ENCODE measurements at regions not wholly inside any gene's neighbourhood (a gene's known extent, or its start where the extent isn't known, plus 50 kb on each side); places are given as distances from the start of the nearest gene placed in this dataset.

DNA sequence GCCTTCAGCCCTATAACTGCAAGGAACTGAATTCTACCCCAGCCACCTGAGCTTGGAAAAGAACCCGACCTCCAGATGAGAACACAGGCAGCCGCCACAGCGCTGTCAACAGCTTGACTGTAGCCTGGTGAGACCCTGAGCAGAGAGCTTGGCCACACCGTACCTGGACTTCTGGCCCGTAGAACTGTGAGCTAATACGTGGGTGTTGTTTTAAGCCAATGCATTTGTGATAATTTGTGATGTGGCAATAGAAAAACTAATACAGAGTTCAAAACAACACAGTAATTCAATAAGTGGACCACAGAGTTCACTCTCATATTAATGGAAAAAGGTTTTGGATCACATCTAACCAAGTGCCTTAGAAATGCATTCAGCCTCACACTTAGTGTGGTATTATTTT, 96.6 kb upstream of the TBL1X start:
- no peaks in the 10 kb centered on the region for H4K20me1 ChIP-seq (ENCODE audit: control insufficient read depth, insufficient read depth, low read length, poor library complexity, severe bottlenecking)
- 83% methylated on average over 3 of the region's 6 CpGs for WGBS (ENCODE audit: insufficient coverage)
- ATAC-seq (ENCODE audit: low read depth): no peak
- no peaks in the 10 kb centered on the region for H3K4me1 Mint-ChIP-seq
- H3K27me3 Mint-ChIP-seq: no peaks in the 10 kb centered on the region
- H3K79me2 ChIP-seq (ENCODE audit: control insufficient read depth, insufficient read depth, low read length): no peaks in the 10 kb centered on the region
- H3K36me3 ChIP-seq (replicated peaks in 1 of 2; ENCODE audit: control extremely low read depth in 1 of 2, control insufficient read depth in 1 of 2, extremely low read depth in 1 of 2, insufficient read depth in 2 of 2, low read length in 1 of 2): no peaks in the 10 kb centered on the region
- ChIA-PET POLR2A (no interaction called here), CTCF (no interaction called here)
- H3K4me3 Mint-ChIP-seq: no peak overlapping the region
- H3K9me3 ChIP-seq (ENCODE audit: control extremely low read depth in 1 of 3, control insufficient read depth in 2 of 3, insufficient read depth in 1 of 3, low read length in 2 of 3): no peaks in the 10 kb centered on the region
- no peak overlapping the region for H3K9ac ChIP-seq (ENCODE audit: low read length)
- intact Hi-C loops (cut with micrococcal nuclease): no loop called here
- TF ChIP-seq, protein P1, sequence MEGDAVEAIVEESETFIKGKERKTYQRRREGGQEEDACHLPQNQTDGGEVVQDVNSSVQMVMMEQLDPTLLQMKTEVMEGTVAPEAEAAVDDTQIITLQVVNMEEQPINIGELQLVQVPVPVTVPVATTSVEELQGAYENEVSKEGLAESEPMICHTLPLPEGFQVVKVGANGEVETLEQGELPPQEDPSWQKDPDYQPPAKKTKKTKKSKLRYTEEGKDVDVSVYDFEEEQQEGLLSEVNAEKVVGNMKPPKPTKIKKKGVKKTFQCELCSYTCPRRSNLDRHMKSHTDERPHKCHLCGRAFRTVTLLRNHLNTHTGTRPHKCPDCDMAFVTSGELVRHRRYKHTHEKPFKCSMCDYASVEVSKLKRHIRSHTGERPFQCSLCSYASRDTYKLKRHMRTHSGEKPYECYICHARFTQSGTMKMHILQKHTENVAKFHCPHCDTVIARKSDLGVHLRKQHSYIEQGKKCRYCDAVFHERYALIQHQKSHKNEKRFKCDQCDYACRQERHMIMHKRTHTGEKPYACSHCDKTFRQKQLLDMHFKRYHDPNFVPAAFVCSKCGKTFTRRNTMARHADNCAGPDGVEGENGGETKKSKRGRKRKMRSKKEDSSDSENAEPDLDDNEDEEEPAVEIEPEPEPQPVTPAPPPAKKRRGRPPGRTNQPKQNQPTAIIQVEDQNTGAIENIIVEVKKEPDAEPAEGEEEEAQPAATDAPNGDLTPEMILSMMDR (IDR thresholded peaks at IDR 0.05): no peak
- TF ChIP-seq EZH2 (IDR thresholded peaks at IDR 0.05; ENCODE audit: borderline replicate concordance, insufficient read depth, low read depth, low read length, poor library complexity, severe bottlenecking): no peak
- H3K27me3 ChIP-seq (replicated peaks in 1 of 4; ENCODE audit: control extremely low read depth in 1 of 4, control insufficient read depth in 3 of 4, insufficient read depth in 4 of 4, low read length in 3 of 4): no peaks in the 10 kb centered on the region
- no peaks in the 10 kb centered on the region for H3K9me3 Mint-ChIP-seq (ENCODE audit: insufficient read depth)
- H3K27ac Mint-ChIP-seq: no peak overlapping the region
- no peaks in the 10 kb centered on the region for H3K4me1 ChIP-seq (ENCODE audit: control insufficient read depth in 2 of 2, insufficient read depth in 2 of 2, low read length in 2 of 2)
- H3K27ac ChIP-seq (ENCODE audit: low read length in 2 of 2): no peak overlapping the region
- no peak overlapping the region for H2AFZ ChIP-seq (ENCODE audit: insufficient read depth, low read depth, low read length, poor library complexity, severe bottlenecking)
- no peak overlapping the region for H3K4me3 ChIP-seq (ENCODE audit: control extremely low read depth in 1 of 5, extremely low read depth in 1 of 5, insufficient read depth in 1 of 5, low read depth in 2 of 5, low read length in 4 of 5)
- H3K4me2 ChIP-seq (replicated peaks; ENCODE audit: low read depth, low read length, poor library complexity, severe bottlenecking): no peak overlapping the region
- DNase-seq: no peak

DNA sequence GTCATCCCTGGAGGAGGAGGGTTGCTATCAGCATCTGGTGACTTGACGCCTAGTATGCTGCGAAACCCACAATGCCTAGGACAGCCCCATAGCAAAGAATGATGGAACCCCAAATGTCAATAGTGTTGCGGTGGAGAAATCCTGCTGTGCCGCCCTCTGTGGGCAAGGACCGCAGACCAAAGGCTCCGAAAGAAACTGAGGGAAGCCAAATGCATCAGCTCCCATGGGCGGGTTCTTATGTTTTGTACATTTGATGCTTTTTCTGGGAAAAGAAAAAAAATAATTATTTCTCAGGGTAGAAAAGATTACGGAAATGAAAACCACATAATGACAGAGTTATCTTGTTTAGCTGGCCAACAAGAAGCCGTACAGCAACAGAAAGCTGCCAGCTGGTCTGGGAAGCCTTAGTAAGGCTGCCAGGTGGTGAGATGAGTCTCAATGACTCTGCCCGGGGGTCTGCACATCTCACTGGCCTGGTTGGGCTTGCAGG, 95.0 kb upstream of the TBL1X start:
- H3K4me3 Mint-ChIP-seq: no peak overlapping the region
- H3K79me2 ChIP-seq (ENCODE audit: control insufficient read depth, insufficient read depth, low read length): no peaks in the 10 kb centered on the region
- H3K4me1 ChIP-seq (ENCODE audit: control insufficient read depth in 2 of 2, insufficient read depth in 2 of 2, low read length in 2 of 2): no peaks in the 10 kb centered on the region
- no peak overlapping the region for H3K4me3 ChIP-seq (ENCODE audit: control extremely low read depth in 1 of 5, extremely low read depth in 1 of 5, insufficient read depth in 1 of 5, low read depth in 2 of 5, low read length in 4 of 5)
- H3K27ac Mint-ChIP-seq: no peak overlapping the region
- DNase-seq (no peak), ATAC-seq (ENCODE audit: low read depth) (no peak)
- H3K9me3 Mint-ChIP-seq (ENCODE audit: insufficient read depth): no peaks in the 10 kb centered on the region
- H3K27me3 ChIP-seq (replicated peaks in 1 of 4; ENCODE audit: control extremely low read depth in 1 of 4, control insufficient read depth in 3 of 4, insufficient read depth in 4 of 4, low read length in 3 of 4): no peaks in the 10 kb centered on the region
- POLR2A ChIA-PET: no interaction called here
- no peaks in the 10 kb centered on the region for H3K27me3 Mint-ChIP-seq
- no peak overlapping the region for H3K4me2 ChIP-seq (replicated peaks; ENCODE audit: low read depth, low read length, poor library complexity, severe bottlenecking)
- H3K36me3 ChIP-seq (replicated peaks in 1 of 2; ENCODE audit: control extremely low read depth in 1 of 2, control insufficient read depth in 1 of 2, extremely low read depth in 1 of 2, insufficient read depth in 2 of 2, low read length in 1 of 2): no peaks in the 10 kb centered on the region
- no peaks in the 10 kb centered on the region for H3K9me3 ChIP-seq (ENCODE audit: control extremely low read depth in 1 of 3, control insufficient read depth in 2 of 3, insufficient read depth in 1 of 3, low read length in 2 of 3)
- H4K20me1 ChIP-seq (ENCODE audit: control insufficient read depth, insufficient read depth, low read length, poor library complexity, severe bottlenecking): no peaks in the 10 kb centered on the region
- 45% methylated on average over 2 of the region's 10 CpGs for WGBS (ENCODE audit: insufficient coverage)
- no peak overlapping the region for H3K27ac ChIP-seq (ENCODE audit: low read length in 2 of 2)
- no peak for TF ChIP-seq EZH2 (IDR thresholded peaks at IDR 0.05; ENCODE audit: borderline replicate concordance, insufficient read depth, low read depth, low read length, poor library complexity, severe bottlenecking)
- TF ChIP-seq, protein P1 (IDR thresholded peaks at IDR 0.05): no peak
- intact Hi-C loops (cut with micrococcal nuclease): no loop called here
- CTCF ChIA-PET: no interaction called here
- H3K4me1 Mint-ChIP-seq: no peaks in the 10 kb centered on the region
- no peak overlapping the region for H2AFZ ChIP-seq (ENCODE audit: insufficient read depth, low read depth, low read length, poor library complexity, severe bottlenecking)
- no peak overlapping the region for H3K9ac ChIP-seq (ENCODE audit: low read length)

All from B cell (primary cell).